ENCODE measurements at regions not wholly inside any gene's neighbourhood (a gene's known extent, or its start where the extent isn't known, plus 50 kb on each side); places are given as distances from the start of the nearest gene placed in this dataset.
A peak's percentile ranks its signal among the peaks of the same experiment; 100 is the strongest.

- Mint-ChIP-seq H3K4me3 (no peak overlapping the region), H3K4me1 (peaks cover 0 to 6% of the 10 kb centered on the region in 2 donors), H3K27me3 (ENCODE audit: low read depth in 2 of 2) (peaks cover 15 to 21% of the 10 kb centered on the region in 2 donors), H3K9me3 (no peaks in the 10 kb centered on the region), H3K27ac (no peak overlapping the region), H3K36me3 (no peaks in the 10 kb centered on the region)
- H3K4me3 ChIP-seq (ENCODE audit: low read length) = no peak overlapping the region
- intact Hi-C loops (cut with micrococcal nuclease) = no loop called here
- DNase-seq = peak; percentile 53 to 71
- no peaks in the 10 kb centered on the region for H3K36me3 ChIP-seq (ENCODE audit: control insufficient read depth, insufficient read depth, low read length)
- H3K9me3 ChIP-seq (ENCODE audit: control insufficient read depth, insufficient read depth, low read length) = no peaks in the 10 kb centered on the region
- peak; percentile 86 to 98 (median 90) for ATAC-seq
- WGBS (ENCODE audit: insufficient coverage) = 52% methylated on average over 15 of the region's 16 CpGs
- no peak overlapping the region for H3K27ac ChIP-seq (ENCODE audit: low read length)
- peaks cover 2% of the 10 kb centered on the region for H3K27me3 ChIP-seq (ENCODE audit: control insufficient read depth, insufficient read depth, low read length)
- TF ChIP-seq, protein P1, sequence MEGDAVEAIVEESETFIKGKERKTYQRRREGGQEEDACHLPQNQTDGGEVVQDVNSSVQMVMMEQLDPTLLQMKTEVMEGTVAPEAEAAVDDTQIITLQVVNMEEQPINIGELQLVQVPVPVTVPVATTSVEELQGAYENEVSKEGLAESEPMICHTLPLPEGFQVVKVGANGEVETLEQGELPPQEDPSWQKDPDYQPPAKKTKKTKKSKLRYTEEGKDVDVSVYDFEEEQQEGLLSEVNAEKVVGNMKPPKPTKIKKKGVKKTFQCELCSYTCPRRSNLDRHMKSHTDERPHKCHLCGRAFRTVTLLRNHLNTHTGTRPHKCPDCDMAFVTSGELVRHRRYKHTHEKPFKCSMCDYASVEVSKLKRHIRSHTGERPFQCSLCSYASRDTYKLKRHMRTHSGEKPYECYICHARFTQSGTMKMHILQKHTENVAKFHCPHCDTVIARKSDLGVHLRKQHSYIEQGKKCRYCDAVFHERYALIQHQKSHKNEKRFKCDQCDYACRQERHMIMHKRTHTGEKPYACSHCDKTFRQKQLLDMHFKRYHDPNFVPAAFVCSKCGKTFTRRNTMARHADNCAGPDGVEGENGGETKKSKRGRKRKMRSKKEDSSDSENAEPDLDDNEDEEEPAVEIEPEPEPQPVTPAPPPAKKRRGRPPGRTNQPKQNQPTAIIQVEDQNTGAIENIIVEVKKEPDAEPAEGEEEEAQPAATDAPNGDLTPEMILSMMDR (IDR thresholded peaks at IDR 0.05) = peak; percentile 80
- H3K4me1 ChIP-seq (ENCODE audit: control insufficient read depth, insufficient read depth, low read length) = no peaks in the 10 kb centered on the region
Observed at GRCh38 chr6:152897807-152898399, 84.9 kb downstream of the FBXO5 start.

DNA sequence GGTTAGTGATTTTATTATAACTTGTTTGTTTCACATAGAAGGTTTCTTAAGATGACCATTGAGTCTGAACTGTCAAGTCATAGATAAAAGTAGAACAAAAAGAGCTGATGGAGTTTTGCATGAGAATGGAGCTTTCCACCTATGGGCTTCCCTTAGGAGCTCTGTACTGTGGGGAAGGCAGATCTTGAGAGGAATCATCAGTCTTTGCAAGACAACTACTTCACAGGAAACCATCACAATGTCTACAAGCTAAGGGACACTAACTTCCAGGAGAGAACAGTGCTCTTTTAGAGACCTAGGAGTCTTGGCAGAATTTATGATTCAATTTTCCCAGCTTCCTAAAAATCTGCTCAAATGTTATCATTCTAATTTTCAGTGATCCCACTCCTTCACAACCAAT lies 78.2 kb downstream of the FBXO5 start:
- intact Hi-C loops (cut with micrococcal nuclease) = no loop called here
- Histone ChIP-seq H3K27ac (ENCODE audit: low read length) (no peak overlapping the region), H3K36me3 (ENCODE audit: control insufficient read depth, insufficient read depth, low read length) (no peaks in the 10 kb centered on the region), H3K27me3 (ENCODE audit: control insufficient read depth, insufficient read depth, low read length) (peaks cover 2% of the 10 kb centered on the region), H3K4me1 (ENCODE audit: control insufficient read depth, insufficient read depth, low read length) (no peaks in the 10 kb centered on the region), H3K4me3 (ENCODE audit: low read length) (no peak overlapping the region), H3K9me3 (ENCODE audit: control insufficient read depth, insufficient read depth, low read length) (no peaks in the 10 kb centered on the region)
- no peak for ATAC-seq
- TF ChIP-seq, protein P1 (IDR thresholded peaks at IDR 0.05) = no peak
- no peaks in the 10 kb centered on the region for H3K9me3 Mint-ChIP-seq
- H3K36me3 Mint-ChIP-seq = no peaks in the 10 kb centered on the region
- no peak for DNase-seq
- H3K27me3 Mint-ChIP-seq (ENCODE audit: low read depth in 2 of 2) = peaks cover 15 to 30% of the 10 kb centered on the region in 2 donors
- no peak overlapping the region for H3K4me3 Mint-ChIP-seq
- H3K27ac Mint-ChIP-seq = no peak overlapping the region
- H3K4me1 Mint-ChIP-seq = no peaks in the 10 kb centered on the region

GRCh38 chr6:152905551-152906299 lies 77.1 kb downstream of the FBXO5 start:
- H3K9me3 ChIP-seq (ENCODE audit: control insufficient read depth, insufficient read depth, low read length) = no peaks in the 10 kb centered on the region
- Mint-ChIP-seq H3K27me3 (ENCODE audit: low read depth in 2 of 2) (peaks cover 15 to 32% of the 10 kb centered on the region in 2 donors), H3K9me3 (no peaks in the 10 kb centered on the region), H3K27ac (no peak overlapping the region), H3K4me3 (no peak overlapping the region), H3K36me3 (no peaks in the 10 kb centered on the region), H3K4me1 (no peaks in the 10 kb centered on the region)
- H3K4me3 ChIP-seq (ENCODE audit: low read length) = no peak overlapping the region
- ATAC-seq (no peak), DNase-seq (no peak)
- H3K27ac ChIP-seq (ENCODE audit: low read length) = no peak overlapping the region
- no peaks in the 10 kb centered on the region for H3K27me3 ChIP-seq (ENCODE audit: control insufficient read depth, insufficient read depth, low read length)
- 57% methylated on average over 1 of the region's 2 CpGs for WGBS (ENCODE audit: insufficient coverage)
- intact Hi-C loops (cut with micrococcal nuclease) = no loop called here
- H3K4me1 ChIP-seq (ENCODE audit: control insufficient read depth, insufficient read depth, low read length) = no peaks in the 10 kb centered on the region
- TF ChIP-seq, protein P1 (IDR thresholded peaks at IDR 0.05) = no peak
- H3K36me3 ChIP-seq (ENCODE audit: control insufficient read depth, insufficient read depth, low read length) = no peaks in the 10 kb centered on the region

Data from natural killer cell (primary cell).